Dermis microvascular lymphatic vessel endothelial cell (primary cell): ENCODE measurements at regions not wholly inside any gene's neighbourhood (a gene's known extent, or its start where the extent isn't known, plus 50 kb on each side); places are given as distances from the start of the nearest gene placed in this dataset.
"Not testable (repeated sequence)": the region's sequence is repeated elsewhere in the genome, so short reads cannot be mapped to it uniquely, and the experiment has no call there.

Source experiments
- DNase-seq, 2 donors: peaks; one replicate each; pipeline versions ENCODE4 v3.0.0 to v3.0.0-alpha.2; 2010; ENCODE audit warnings: low read depth in 2 of 2

DNA sequence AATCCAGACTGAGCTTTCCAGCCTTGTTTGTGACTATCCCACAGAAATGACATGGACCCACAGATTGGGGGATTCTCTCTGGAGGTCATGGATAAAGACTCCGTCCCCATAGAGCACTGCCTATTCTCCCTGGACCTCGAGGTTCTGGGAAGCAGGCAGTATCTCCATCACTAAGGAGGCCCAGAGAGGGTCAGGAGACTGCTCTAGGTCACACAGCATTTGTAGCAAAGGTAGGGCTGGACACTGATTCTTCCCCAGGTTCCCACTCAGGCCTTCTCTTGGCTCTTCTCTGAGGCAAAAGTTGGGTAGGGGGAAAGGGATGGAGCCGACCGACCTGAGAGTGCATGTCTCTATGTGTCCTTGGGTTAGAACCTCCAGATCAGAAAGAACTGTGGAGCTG, 80.9 kb downstream of the PTPRS start:
- DNase-seq, result no peak

DNA sequence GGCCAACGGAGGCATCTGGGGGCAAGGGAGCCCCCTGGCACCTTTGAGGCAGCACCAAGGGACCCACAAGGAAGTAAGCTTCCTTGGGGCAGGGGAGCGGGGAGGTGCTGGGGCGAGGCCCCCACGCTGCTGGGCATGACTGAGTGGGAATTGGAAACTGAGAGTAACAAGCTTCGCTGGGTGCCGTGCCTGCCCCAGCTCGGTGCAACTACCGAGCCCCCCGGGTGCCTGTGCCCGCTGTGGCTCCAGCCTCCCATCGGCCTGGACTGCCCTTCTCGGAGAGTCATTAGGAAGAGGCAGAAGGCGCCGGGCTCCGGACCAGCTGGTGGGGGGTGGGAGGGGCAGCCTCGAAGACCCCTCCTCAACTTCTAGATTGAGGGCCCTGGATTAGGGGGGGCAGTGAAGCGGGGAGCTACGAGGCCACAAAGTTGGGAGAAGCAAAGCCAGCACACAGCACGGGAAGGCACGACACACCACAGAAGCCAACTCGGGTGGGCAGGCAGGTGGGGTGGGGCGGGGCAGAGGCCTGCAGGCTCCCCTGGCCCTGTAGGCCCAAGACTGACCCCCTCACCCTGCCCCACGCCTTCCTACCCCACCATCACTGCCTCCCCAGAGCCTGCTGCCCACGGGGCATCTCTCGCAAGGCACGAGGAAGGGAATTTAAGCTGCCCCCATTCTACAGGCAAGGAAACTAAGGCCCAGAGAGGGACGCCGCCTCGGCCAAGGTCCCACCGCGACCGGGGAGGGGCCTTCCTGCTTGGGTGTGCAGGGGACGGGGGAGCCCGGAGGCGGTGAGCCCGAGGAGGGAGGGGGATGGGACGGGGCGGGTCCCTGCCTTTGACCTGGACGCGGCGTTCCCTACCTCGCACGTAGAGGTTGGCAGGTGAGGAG, 83.2 kb downstream of the PTPRS start:
- no peak for DNase-seq

DNA sequence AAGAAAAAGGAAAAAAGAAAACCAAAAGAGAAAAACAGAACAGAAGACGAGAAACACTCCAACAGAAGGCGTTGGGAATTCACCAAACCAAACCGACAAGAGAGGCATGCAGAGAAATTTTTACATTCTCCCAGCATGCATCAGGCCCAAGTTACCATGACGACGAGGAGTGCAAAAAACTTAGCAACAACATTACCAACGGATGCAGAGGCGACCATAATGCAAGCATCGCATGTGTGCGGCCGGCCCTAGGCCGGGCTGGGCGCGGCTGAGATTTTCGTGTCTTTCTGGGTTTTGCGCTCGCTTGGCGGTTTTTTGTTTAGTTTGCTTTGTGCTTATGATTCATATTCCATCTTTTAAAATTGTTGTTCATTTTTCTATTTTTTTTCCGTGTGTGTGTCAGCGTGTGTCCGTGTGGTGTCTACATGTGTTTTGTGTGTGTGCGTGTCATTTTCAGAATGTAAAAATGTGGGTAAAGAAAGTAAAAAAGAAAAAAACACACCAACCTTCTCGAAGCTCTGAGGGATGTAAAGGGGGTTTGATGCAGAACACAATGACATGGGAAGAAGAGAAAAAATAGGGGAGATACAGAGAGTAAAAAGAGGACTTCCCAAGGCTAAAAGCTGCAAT, 84.9 kb downstream of the PTPRS start:
- no peak for DNase-seq

DNA sequence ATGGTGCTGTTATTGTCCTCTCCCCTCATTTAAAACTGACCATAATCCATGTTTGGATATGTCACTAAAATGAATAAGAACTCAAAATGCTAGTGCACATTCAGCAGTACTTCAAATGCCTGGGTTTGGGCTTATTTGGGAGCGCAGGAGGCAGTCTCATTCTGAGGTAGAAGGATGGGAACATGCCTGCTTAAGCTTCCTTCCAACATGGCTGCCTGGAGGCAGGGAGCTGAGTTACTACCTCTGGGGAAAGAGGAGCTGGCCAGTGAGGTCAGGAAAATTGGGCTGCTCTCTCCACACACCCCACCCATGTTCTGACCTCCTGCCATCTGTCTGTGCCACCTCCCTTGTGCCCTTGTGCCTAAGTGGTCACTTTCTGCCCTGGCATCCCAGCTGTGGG, 85.7 kb downstream of the PTPRS start:
- no peak for DNase-seq

DNA sequence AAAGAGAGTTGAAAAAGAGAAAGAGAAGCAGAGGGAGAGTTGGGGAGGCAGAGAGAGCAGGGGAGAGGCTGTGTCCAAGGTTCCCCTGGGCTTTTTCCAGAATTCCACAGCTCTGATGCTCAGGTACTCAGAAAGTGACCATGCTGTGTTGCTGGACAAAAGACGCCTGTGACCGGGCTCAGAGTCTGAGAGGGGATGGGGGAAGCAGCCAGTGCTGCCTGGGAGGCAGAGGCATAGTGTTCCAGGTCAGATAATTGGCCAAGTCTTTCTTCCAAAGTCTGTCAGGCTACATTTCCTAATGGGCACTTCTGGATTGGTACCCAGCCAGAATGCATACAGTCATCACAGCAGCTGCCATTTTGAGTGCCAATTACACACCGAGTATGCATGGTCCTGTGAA, 86.1 kb downstream of the PTPRS start:
- no peak for DNase-seq

DNA sequence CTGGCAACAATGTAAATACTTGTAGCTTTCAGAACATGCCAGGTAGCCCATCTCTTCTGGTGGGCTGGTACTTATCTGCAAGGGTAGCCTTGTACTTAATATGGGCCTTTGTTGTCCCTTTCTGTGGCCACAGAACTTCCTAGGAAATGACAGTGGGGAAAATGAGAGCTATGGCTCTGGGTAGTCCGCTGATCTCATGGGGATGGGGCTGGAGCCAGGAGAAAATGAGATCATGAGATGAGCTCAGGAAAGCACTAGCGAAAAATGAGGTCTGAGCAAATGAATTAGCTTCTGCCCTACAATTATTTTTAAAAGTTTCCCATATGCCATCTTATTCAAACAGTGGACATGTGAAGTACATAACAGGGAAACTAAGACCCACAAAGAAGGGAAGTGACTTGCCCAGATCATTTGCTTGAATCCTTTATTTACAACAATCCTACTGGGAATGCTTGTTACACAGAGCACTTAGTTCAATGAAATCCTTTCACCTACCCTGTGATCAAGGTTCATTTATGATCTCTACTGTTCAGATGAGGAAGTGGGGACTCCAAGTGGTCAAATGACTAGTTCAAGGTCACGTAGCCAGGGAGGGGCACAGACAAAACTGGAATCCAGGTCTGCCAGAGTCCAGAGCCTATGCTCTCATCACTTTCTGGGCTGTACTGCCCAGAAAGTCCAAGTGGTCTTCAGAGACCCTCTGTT, 87.1 kb downstream of the PTPRS start:
- peak in 1 of 2 donors; percentile 3 for DNase-seq

DNA sequence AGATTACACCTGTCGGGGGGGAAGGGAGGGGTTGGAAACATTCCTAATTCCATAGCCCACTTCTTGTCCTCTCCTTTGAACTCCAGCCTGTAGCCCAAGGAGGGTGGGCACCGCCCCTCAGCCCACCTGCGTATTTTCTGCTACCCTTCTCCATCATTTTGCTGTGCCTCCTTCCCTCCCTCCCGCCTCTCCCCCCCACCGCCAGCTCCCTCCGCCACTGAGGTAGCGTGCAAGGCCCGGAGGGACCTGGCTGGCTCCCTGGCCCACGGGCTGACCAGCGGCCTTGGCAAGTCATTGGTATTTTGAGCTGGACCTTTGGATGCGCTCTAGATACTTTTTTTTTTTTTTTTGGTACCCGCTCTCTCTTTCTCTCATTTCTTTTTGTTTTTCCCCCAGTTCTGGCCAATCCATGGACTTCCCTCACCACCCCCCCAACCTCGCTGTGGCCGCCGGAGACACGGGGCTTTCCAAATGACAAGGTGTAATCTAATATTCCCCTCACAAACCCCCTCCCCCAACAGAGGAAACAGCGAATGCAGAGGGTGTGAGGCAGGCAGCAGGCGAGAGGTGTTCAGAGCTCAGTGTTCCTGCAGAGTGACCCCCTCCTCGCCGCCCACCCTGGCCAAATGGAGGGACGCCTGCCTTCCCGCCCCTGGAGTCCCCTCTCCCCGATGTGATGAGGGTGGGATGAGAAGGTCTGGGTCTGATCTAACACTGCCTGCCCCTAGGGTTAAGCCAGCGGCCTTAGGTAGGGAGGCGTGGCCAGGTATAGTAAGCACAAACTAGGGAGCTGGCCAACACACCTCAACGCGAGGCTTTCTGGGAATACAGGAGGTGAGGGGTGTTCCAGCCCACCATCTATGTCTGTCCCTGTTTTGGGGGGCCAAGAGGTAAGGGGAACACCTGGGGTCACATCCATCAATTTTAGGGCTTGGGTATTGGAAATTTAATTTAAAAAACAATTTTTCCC, 89.2 kb downstream of the PTPRS start:
- no peak for DNase-seq

DNA sequence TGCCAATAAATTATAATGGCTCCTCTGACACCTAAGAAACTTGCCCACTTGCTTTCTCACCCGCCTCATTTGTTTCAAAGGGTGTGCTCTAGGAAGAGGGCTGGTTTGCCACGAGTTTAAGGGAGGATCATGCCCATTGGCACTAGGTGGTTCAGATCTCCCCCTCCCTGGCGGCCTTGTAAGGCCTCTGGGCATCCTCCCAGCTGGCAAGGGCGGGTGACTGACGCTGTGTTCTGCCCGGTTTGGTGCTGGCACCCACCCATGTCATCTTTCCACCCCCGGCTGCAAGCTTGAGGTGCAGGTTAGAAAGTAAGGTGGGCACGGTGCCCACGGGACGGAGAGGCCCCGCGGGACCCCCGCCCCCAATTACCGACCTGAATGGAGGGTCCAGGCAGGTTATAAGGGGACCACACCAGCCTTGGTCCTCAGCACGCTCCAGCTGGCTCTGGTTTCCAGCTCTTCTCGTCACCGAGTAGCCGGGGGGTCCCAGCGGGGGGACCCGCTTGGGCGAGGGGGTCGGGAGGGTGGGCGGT, 90.4 kb downstream of the PTPRS start:
- no peak for DNase-seq

DNA sequence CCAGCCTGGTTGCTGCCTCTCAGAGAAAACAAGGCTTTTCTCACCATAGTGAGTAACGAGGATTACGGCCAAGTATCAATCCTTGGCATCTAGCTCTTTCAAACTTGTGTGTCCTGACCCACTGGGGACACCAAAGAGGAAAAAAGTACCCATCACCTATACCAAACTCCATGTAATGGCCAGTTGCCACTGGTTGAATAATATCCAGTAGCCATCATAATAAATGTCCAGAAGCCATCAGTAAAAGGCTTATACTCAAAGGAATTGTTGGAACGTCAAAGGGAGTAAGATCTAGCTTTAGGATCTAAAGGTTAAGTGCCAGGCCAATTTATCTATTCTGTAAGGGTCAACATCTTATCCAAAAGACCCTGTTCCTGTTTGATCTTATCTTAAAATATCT, 91.1 kb downstream of the PTPRS start:
- DNase-seq, result no peak

DNA sequence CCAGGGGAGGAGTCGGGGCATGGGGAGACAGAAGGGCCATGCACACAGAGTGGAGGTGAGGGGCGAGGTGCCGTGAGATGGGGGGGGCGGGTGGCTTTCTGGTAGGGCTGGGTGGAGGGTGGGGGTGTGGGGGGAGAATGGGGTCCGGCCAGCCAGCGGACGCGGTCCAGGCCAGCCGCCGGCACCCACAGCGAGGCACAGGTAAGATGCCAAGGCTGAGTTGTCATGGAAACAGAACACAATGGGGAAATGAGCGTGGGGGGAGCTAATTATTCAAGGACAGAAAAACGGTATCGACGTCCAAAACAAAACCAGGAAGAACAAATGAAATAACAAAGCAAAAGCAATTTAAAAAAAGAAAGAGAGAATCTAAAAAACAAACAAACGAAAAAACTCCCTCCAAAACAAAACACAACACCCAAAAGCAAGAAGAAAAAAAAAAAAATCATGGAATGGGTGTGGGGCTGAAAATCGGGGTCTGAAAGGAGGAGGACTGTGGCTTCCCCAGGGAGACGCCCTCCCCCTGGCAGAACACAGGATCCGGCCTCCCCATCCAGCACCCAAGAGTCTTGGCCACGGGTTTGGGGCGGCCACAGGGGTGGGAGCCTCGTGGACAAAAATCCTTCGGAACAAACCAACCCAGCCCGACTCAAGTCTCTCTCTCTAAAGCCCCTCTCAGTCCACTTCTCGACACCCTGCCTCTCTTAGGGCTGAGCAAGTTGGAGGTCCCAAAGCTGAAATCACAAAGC, 92.5 kb downstream of the PTPRS start:
- DNase-seq, result no peak

DNA sequence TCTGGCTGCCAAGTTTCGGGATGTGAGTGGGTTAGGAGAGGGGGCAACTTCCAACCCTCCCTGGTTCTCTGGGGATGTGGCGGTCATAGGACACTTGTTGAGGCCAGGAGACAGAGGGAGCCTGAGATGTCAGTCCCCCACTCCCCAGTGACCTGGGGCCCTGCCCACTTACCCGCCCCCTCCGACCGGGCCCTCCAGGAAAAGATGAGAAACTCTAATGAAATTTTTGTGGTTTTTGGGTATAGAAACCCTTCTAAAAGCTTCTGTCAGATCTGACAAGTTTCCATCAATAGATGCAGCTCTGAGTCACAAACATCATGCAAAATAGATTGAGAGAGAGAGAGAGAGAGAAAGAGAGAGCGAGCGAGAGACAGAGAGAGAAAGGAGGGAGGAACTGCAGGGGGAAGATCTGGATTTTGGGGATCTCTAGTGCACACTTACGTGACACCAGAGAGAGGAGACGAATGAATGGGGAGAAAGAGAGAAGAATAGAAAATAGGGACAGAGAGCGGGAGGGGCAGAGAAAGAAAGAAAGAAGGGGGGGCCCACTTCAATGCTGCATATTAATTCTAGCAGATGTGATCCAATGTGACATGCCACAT, 94.0 kb downstream of the PTPRS start:
- no peak for DNase-seq

DNA sequence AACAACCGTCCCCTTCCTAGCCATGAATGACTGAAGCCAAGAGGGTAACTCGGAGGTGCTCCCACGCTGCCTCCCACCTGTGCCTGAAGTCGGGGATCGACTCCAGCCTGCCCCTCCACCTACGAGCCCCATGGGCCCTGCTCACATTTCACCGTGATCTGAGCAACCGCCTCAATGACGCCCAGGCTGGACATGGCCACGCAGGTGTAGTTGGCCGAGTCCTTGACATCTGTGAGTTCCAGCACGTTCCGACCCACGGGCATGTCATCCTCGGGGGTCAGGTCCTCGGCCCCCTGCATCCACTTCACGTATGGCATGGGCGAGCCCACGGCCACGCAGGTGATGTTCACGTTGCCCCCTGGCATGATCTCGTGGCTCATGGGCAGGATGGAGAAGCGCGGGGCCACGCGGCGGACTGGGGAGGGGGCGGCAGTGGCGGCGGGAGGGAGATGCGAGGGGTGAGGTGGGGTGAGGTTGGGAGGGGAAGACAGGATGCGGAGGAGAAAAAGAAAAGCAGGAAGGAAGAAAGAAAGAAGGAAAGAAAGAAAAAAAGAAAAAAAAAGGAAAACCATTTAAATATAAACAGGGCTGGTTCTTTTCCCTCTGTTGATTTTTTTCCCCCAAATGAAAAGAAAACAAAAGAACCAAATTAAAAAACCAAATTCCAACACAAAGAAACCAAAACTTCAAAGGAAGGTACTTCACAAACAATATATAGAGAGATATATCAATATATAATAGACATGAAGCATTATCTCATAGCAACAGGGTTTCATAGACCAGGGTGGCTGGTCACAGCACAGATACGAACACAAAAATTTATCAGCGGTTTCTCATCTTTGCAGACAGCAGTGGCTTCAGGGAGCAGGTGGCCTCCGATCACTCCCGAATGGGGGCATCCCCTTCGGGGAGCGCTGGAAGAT, 94.7 kb downstream of the PTPRS start:
- DNase-seq, result no peak

DNA sequence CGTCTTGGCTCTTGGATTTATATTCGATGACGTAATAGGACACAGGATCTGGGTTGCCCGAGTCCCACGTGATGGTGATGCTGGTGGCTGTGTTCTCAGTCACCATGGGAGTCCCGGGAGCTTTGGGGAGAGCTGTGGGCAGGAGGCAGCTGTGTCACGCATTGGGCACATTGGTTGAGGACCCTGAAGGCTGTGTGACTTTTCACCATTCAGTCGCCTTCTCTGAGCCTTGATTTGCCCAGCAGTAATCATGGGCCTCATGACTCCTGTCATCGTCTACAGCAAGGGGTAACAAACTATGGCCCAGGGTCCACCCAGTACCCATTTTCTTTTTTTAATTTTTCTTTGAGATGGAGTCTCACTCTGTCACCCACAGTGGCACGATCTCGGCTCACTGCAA, 96.3 kb downstream of the PTPRS start:
- no peak for DNase-seq

DNA sequence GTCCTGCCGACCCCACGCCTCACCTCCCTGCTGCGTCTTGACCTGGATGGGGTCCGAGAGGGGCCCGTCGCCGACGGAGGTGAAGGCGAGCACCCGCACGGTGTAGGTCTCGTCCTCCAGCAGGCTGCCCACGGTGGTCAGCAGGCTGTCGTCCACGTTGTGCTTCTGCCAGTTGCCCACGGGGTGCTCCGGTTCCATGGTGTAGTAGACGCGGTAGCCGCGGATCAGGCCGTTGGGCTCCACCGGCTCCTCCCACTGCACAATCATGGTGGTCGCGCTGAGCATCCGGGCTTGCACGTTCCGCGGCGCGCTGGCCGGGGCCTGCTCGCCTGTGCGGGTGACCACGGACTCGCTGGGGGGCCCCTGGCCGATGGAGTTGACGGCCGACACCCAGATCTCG, 96.7 kb downstream of the PTPRS start:
- DNase-seq, result no peak

DNA sequence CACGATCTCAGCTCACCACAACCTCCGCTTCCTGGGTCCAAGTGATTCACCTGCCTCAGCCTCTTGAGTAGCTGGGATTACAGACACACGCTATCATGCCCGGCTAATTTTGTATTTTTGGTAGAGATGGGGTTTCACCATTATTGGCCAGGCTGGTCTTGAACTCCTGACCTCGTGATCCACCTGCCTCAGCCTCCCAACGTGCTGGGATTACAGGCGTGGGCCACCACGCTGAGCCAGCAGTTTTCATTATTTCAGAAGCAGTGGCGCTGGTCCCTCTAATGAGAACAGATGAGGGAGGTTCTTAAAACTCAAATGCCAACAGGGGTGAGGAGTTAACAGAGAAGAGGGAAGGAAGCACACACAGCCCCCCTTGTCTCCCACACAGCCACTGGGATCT, 98.7 kb downstream of the PTPRS start:
- DNase-seq, result not testable (repeated sequence)

DNA sequence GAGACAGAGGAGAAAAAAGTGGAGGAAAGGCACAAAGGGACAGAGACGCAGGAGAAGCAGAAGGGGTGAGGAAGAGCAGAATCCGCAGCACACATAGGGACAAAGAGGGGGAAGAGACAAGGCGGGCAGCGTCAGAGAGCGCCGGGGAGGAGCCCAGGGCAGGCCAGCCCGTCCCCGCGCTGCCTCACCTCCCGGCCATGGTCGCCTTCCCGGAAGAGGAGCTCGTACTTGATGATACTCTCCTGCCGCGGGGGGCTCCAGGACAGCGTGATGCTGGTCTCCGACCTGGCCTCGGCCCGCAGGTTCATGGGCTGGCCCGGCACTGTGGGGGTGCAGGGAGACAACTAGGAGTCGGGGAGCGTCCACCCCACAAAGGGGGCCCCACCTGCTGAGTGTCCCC, 100.6 kb downstream of the PTPRS start:
- DNase-seq, result no peak

DNA sequence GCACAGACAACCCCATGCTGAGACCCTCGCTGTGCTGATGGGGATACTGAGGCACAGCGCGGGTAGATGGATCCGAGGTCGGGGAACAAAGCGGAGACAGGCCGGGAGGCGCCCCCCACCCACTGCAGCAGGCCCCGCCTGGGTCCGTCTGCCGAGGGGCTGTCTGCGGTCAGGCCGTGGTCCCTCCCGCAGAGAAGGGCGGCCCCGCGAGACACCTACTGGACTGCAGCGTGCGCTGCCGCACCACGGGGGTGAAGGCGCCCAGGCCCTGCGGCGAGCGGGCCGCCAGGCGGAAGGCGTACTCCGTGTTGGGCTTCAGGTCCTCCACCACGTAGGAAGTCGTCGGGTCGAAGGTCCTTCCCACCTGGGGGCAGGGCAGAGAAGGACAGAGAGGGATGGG, 101.9 kb downstream of the PTPRS start:
- DNase-seq, result no peak

DNA sequence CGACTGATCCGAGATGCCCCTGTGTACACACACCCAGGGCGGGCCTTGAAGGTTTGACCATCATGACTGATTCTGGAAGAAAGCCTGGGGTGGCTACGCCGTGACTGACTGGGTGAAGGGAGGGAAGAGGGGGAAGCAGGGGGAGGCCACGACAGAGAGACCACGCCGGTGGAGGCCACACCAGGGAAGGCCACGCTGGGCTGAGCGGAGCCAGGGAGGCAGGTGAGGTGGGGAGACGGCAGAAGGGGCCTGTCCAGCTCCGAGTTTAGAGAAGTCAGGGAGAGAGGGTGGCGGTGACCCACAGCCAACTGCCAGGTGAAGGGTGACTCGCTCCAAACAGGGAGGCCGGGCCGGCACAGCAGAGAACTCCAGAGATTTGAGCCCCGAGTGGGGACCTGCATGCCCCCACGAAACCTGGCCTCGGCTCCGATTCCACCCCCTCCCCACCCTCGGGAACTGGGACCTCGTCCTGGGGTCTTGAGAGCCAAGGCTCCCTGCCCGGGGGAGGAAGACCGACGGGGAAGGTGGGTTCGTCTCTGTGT, 102.6 kb downstream of the PTPRS start:
- DNase-seq, result no peak
